Cardiac septum (tissue), 1 donor: ENCODE measurements at regions not wholly inside any gene's neighbourhood (a gene's known extent, or its start where the extent isn't known, plus 50 kb on each side); places are given as distances from the start of the nearest gene placed in this dataset.
"Not testable (repeated sequence)": the region's sequence is repeated elsewhere in the genome, so short reads cannot be mapped to it uniquely, and the experiment has no call there.

ENCODE experiments used
- DNase-seq: peaks from one replicate; pipeline ENCODE4 v3.0.0-alpha.2; 2020; ENCODE audit warnings: low spot score
- intact Hi-C: fragments of 100-400 bp; cut with DNase I; formaldehyde crosslinking; loops from one replicate; pipeline ENCODE4 v1.14.0; 2022
- donor health status: DM: no; HTN: no; CAD: no.

DNA sequence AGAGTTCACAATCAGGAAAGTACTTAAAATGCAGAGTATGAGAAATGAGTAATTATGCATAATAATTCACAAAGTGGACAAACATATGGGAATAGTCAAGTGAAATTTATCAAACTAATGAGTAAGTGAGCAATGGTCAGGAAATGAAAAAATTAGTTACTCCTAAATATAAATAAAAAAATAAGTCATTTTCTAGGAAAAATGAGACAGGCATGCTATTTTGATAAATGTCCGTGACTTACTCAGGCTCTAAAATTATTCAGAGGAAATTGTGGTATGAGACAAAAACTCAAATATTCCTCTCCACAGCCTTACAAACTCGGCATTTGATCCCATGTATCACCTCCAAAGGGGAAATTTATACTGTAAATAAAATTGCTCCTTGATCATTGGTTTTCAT lies 181.2 kb downstream of the COX18 start:
- intact Hi-C loops, result loop anchor here (10.0 kb wide), 1 partner anchor 384 kb away; no protein-coding TSS in a partner anchor
- no peak for DNase-seq

GRCh38 chr4:72887152-72887551 lies 182.4 kb downstream of the COX18 start:
- no peak for DNase-seq
- intact Hi-C loops, result loop anchor here (10.0 kb wide), 1 partner anchor 382 kb away; no protein-coding TSS in a partner anchor

GRCh38 chr4:72886602-72887001 lies 182.9 kb downstream of the COX18 start:
- intact Hi-C loops, result loop anchor here (10.0 kb wide), 1 partner anchor 382 kb away; no protein-coding TSS in a partner anchor
- no peak for DNase-seq

GRCh38 chr4:72884225-72884624 lies 185.3 kb downstream of the COX18 start:
- intact Hi-C loops, result loop anchor here (10.0 kb wide), 1 partner anchor 379 kb away; no protein-coding TSS in a partner anchor
- DNase-seq, result not testable (repeated sequence)

- intact Hi-C loops, result no loop called here
- DNase-seq, result no peak
Observed at GRCh38 chr4:72876946-72877345, 192.6 kb downstream of the COX18 start.

DNA sequence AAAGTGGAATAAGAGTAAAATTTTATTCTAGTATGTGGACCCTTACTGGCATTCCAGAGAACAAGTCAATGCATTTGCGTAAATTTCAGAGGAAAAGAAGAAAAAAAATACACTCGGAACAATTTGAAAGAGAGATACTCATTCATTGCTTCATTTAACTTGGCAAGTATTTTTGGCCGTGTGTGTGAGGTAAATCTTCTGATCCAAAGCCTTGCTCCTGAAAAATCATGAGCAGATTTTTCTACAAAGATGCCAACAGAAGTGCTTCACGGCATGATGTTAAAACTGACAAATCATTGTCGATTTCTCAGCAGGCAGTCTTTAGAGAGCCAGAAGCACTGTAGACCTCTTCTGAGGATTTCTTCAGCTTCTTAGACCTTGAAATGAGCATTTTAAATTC lies 194.0 kb downstream of the COX18 start:
- DNase-seq, result no peak
- intact Hi-C loops, result no loop called here

DNA sequence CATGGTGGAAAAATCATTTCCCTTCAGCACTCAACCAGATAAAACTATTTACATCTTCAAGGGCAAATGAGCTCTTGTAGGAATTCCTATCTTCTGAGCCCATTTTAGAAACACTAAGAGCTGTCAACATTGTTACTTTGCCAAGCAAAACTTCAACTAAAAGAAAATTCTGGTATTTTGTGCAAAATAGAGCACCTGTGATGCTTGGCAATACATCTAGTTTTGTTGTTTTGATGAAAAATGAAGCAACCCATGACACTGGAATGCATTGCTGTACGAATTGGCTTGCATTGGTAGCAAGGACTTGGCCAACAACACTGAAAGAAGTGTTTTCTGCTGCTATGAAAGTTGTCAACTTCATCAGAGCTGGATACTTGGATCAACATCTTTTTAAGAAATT lies 194.4 kb downstream of the COX18 start:
- intact Hi-C loops, result no loop called here
- DNase-seq, result no peak

DNA sequence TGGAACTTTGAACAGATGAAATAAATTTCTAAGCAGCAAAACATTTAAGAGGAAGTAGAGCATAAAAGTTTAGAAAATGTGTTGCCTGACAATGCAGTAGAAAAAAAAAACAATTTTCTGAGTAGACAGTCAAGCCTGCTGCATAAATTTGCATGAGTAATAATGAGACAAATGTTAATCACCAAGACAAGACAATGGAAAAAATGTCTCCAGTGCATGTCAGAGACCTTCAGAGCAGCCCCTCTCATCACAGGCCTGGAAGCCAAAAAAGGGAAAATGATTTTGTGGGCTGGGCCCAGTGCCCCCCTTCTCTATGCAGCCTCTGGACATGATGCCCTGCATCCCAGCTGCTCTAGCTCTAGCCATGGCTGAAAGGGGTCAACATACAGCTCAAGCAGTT lies 204.6 kb downstream of the COX18 start:
- intact Hi-C loops, result no loop called here
- no peak for DNase-seq

- DNase-seq, intact Hi-C loops: not testable (repeated sequence)
Observed at GRCh38 chr4:72864277-72864676, 205.2 kb downstream of the COX18 start.

GRCh38 chr4:72860766-72861165 lies 208.8 kb downstream of the COX18 start:
- intact Hi-C loops, result no loop called here
- no peak for DNase-seq

DNA sequence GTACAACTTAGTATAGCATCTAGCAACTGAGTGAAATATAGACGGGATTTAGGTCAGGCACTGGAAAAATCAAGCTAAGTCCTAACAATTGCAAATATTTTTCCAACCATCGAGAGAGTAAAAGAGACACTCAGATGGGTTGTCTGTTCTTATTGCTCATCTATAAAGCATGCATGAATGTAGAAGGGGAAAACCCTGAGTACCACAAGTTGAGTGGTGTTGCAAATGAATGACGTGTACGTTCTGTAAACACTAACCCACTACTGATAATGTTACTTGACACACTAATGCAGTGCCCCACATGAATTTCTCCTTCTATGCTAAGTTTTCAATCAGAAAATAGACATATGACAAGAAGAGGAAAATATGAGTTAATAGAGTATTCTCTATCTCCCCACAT lies 211.2 kb downstream of the COX18 start:
- no peak for DNase-seq
- intact Hi-C loops, result no loop called here

- no peak for DNase-seq
- intact Hi-C loops, result no loop called here
Observed at GRCh38 chr4:72857787-72858186, 211.7 kb downstream of the COX18 start.

GRCh38 chr4:72857216-72857615 lies 212.3 kb downstream of the COX18 start:
- intact Hi-C loops, result no loop called here
- DNase-seq, result no peak

- DNase-seq, result no peak
- intact Hi-C loops, result no loop called here
Observed at GRCh38 chr4:72846280-72847111, 223.0 kb downstream of the COX18 start.

- no peak for DNase-seq
Observed at GRCh38 chr4:72843466-72843865, 226.1 kb downstream of the COX18 start.

DNA sequence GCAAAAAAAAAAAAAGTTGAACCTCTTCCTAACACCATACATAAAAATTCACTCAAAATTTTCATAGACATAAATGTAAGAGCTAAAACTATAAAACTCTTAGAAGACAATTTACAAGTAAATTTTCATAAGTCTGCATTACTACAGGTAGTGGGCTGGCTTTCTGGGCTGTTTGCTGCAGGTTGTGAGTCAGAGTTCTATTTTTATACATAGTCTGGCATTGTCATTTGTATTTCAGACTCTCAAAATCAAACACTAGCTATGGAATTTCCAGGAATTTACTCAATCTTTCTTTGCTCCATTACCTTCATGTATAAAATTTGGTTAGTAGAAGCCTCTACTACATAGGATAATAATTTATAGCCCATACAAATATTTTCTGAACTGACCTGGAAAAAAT lies 227.2 kb downstream of the COX18 start:
- intact Hi-C loops, result no loop called here

More at GRCh38 chr4:72843466-72843865, 226.1 kb downstream of the COX18 start:
- intact Hi-C loops, result no loop called here

GRCh38 chr4:72840166-72840565 lies 229.3 kb downstream of the COX18 start:
- intact Hi-C loops, DNase-seq: not testable (repeated sequence)

More for the DNA sequence above, 227.2 kb downstream of the COX18 start:
- DNase-seq, result no peak

- intact Hi-C loops, result no loop called here
- no peak for DNase-seq
Observed at GRCh38 chr4:72828864-72829263, 240.7 kb downstream of the COX18 start.

DNA sequence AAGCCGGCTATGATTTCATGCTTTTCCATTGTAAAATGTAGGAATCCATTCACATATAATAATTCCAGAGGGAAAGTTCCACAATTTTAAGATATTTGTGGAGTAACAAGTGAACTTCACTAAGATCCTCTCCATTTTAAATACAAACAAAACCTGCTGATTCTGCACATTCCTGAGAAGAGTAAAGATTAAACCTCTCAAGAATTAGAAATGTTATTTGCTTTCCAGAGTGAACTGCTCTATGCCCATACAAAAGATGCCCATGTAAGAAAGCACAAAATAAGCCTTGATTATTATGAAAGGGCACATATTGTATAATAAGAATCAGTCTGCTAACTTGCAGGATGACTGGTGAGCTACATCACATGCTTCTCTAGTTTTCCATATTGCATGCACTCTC lies 241.5 kb downstream of the COX18 start:
- no peak for DNase-seq
- intact Hi-C loops, result no loop called here

GRCh38 chr4:72820107-72820506 lies 249.4 kb downstream of the COX18 start:
- DNase-seq, result no peak
- intact Hi-C loops, result no loop called here

- no peak for DNase-seq
- intact Hi-C loops, result no loop called here
Observed at GRCh38 chr4:72817012-72817411, 248.0 kb upstream of the ADAMTS3 start.
